NCI-H2081 (cell line): ENCODE measurements at regions not wholly inside any gene's neighbourhood (a gene's known extent, or its start where the extent isn't known, plus 50 kb on each side); places are given as distances from the start of the nearest gene placed in this dataset.

Experiments used
- DNase-seq, 2 experiments: peaks; one replicate each; lab custom pipeline; 2025; lab: John Stamatoyannopoulos, UW

DNA sequence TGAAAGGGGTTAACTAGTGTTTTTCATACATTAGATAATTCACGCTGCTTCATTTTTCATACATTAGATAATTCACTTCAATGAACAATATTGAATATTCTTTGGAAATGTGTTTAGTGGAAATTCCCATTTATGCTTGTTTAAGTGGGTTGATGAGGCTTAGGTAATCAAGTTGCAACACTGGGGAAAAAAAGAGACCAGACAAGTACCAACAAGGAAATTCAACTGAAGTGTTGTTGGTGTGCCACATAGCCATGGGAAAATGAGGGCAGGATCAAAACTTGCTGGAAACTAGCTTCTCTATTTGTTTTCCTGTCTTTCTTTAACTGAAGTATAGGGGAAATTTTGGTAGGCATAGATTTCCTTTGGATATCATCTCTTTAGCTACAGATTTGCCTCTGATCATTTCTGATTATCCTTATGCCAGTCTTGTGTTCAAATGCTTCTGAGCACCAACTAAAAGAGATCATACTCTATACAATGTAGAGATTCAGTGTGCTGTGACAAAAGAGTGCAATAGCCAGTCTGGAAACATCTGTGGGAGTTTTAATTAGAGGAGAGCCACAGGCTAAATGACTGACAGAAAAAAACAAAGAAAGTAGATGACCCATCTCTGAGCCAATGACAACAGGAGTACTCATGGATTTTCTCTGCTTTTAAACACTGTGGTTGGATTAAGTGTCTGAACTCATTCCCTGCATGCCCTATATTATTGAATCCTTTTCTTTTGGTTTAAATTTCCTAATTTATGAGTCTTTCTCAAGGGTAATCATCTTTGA is 67.6 kb upstream of the CTSC start:
- no peak for DNase-seq

DNA sequence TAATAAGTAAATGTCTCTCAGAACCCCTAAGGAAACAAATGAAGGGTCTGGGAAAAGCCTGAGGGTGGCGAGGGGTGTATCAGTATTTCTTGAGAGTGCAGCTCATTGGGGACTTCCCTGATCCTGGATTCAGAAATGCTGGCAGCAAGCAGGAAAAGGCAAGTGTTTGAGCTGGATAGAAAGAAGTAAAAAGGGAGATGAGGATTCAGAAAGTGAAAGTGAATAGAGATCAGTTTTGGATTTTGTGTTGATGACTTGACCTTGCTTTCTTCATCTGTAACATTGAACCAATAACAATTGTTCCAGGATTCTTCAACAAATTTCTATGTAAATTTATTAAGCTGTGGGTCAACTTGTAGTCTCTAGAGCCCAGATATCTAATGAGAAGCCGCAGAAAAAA is 66.9 kb upstream of the CTSC start:
- DNase-seq = no peak

DNA sequence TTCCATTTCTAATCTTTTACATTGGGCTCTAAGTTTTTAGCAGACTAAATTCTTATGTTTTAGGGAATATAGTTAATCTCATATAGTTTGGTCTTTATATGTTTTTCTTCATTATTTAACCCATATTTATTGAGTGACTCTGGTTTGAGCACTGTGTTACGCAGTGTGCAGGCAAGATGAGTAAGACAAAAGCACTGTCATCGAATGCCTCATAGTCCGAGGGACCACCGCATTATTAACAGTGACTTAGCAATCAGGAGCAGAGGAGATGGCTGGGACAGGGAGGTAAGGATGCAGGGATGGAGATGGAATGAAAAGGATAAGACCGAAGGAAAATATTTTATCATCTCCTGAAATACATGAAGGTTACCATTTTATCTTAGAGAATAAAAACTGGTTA is 65.2 kb upstream of the CTSC start:
- DNase-seq = no peak

DNA sequence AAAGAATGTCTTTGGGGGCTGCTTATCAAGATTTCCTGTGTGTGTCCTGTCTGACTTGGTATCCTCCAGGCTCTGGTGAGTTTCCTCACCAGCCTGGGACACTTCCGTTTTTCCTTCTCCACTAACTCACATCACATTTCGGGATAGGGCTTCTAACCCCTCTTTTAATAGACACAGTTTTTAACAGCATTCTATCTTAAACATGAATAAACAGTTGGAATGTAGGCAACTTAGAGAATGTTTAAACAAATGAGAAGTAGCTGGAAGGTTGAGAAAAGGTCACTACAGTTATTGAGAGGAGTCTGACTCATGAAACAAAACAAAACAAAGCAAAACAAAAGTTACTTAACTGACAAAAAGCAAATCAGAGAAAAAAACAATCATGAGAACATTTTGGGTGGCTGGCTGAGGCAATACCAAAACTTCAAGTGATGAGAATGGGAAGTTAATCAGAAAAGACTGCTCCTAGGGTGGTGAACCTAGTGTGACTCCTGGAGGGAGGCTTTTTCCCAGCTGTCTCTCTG is 64.7 kb upstream of the CTSC start:
- no peak for DNase-seq

DNA sequence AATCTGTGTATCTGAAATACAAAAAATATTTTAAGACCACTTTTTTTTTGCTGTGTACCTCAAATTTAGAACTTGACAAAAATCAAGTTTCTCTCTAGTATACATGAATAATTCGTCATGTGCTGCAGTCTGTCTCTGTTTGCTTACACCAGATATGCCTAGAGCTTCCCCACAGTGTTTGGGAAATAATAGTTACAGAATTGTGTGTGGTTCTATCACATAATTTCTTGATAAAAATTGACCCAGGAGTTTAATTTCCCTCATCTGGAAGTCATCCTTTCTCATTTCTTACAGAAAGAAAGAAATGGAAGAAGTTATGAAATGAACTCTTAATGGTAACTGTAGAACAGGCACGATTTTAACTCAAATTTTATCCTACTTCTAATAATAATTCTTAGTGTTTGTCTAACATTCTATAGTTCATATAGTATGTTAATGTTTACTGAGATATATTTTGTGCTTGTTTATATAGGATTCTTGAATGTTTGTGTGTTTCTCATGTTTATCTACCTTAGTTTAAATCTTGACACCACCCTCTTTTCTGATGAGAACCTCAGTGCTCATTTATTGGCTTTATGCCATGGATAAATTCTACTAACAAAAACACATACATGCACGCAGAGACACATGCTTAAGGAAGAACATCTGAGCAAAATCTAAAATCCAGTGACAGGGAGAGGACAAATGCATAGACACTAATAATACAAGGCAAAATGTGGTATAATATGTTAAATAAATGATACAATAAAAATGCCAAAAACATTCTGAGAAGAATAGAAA is 61.4 kb upstream of the CTSC start:
- DNase-seq = no peak

DNA sequence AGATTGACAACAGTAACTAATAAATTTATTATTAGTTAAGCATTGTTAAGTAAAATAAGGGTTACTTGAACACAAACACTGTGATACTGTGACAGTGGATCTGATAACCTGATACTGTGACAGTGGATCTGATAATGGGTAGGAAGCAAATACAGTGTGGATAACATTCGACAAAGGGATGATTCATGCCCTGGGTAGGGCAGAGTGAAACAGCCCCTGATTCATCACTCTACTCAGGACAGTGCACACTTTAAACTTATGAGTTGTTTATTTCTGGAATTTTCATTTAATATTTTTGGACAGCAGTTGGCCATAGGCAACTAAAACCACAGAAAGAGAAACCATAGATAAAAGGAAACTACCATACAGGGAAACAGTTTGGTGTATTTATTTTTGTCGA is 60.8 kb upstream of the CTSC start:
- no peak for DNase-seq

DNA sequence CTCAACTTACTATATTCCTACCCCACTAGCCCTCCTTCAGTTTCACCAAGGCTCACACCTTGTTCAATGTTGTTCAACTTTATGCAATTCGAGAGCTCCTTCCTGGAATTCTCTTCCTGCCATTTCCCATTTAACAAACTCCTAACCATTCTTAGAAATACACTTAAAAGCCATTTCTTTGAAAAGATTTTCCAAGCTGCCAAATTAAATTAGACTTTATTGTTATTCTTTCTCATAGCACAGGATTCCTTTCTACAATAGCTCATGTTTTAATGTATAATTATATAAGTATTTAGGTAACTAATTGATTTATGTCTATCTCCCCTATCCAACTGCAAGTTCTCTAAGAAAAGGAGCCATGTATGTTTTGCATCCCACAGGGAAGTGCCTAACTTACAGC is 52.7 kb upstream of the CTSC start:
- DNase-seq = no peak

DNA sequence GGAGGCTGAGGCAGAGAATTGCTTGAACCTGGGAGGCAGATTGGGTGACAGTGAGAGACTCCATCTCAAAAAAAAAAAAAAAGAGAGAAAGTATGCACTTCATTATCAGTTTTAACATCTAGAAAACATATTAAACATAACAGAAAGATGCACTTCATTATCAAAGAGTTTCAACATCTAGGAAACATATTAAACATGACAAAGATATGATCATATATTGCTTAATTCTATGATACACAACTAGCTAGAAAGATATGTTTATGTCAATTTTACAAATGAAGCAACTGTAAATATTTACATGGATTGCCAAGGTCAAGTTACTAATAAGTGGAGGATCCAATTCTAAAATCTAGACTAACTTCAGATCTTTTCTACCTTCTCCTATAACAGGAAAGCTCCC is 50.4 kb upstream of the CTSC start:
- DNase-seq = no peak
